SIG-M5 treated with dmso at 0.1 percent for 504 hours (cell line): ENCODE measurements at regions not wholly inside any gene's neighbourhood (a gene's known extent, or its start where the extent isn't known, plus 50 kb on each side); places are given as distances from the start of the nearest gene placed in this dataset.

Experiments
- DNase-seq: peaks from one replicate; lab custom pipeline; 2025; ENCODE audit not compliant: unreplicated experiment; lab: John Stamatoyannopoulos, UW

DNA sequence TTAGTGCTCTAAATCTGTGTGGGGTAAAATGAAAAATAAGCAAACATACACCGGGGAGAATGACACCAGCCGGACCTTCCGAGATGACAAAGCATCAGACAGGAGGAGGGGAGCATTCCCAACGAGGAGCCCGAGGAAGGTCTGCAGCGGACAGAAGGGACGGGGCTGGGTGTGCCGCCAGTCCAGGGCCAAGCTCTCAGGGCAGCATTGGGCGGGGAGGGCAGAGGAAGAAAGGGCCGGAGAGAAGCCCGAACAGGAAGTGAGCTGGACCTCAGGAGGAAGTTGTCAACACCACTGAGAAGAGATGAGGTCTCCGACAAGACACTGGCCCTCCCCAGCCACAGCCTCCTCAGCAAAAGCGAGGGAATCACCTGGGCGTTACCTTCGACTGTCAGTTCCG is 182.6 kb upstream of the RNF32 start:
- DNase-seq: no peak

DNA sequence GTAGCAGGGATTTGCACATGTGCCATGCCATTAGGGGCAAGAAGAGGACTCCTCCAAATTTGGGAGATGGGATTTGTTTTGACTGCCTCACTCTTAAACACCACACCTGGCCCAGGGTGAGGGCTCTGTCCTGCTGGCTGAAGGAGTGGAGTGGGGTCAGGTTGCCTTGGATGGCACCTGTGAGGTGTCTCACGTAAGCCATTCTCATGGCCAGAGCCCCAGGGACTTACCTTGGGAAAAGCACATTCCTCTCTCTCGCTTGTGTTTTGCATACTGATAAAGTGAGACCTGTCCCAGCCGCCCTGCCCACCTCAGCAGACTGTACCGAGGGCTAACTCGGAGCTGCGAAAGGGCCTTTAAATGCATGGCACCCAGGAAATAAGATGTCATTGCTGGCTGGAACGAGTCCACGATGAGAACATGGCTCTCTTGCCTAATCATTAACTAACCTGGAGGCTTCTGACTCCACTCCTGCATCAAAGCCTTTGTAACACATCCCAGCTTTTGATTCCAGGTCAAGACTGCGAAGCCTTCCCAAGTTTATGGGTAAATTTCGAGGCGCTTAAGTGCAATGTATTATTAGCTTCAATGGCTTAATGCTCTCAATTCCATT is 184.0 kb upstream of the RNF32 start:
- DNase-seq: no peak

DNA sequence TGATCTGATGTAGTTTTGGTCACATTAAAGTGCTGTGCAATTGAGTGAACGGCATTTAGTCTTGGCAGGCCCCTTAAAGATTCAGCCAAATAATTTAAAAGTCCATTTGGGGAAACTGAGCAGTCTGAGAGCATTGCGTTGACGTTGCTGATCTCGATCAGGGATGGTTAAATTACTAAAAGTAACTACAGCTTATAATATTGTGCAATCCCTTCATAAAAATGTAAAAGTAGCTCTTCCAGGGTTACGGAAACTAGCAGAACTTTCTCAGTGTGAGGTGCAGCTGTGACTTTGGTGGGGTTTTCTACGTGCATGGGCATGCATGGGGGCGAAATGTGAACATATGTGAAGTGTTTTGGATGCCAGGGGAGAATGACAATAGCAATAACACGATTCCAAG is 184.5 kb upstream of the RNF32 start:
- no peak for DNase-seq

DNA sequence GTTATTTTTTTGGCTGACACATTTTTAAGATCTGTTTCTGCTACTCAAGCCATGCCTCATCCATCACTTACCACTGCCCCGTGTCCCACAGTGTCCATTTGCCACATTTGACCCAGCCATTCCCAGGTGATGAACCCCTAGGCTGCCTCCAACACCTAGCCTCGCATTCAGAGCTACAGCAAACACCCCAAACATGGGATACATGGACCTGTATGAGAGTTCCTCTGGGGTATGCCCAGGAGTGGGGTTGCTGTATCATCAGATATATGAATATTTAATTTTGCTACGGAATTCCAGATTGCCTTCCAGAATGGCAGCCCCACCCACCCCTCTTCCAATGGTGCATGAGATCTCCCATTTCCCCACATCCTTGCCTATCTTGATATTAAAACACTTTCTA is 190.1 kb upstream of the RNF32 start:
- no peak for DNase-seq

DNA sequence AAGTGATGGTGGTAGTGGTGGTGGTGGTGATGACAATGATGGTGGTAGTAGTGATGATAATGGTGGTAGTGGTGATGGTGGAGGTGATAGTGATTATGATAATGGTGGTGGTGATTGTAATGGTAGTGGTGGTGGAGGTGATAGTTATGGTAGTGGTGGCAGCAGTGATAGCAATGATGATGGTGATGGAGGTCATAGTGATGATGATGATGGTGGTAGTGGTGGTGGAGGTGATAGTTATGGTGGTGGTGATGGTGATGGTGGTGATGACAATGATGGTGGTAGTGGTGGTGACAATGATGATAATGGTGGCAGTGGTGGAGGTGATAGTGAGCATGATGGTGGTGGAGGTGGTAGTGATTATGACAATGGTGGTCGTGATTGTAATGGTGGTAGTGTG is 191.7 kb upstream of the RNF32 start:
- DNase-seq: no peak

DNA sequence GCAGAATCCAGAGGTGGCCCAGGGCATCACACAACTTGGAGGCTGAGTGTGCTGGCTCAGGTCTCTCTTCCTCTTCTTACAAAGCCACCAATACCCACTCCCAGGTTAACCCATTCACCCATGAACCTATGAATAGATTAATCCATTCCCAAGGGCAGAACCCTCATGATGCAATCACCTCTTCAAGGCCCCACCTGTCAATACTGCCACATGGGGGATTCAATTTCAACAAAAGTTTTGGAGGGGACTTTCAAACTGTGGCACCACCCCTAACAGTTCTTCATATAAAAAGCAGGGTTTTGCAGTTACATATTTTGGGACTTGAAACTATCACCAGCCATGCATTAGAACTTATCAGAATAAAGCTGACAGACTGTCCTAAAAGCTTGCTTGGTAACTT is 193.6 kb upstream of the RNF32 start:
- DNase-seq: no peak

DNA sequence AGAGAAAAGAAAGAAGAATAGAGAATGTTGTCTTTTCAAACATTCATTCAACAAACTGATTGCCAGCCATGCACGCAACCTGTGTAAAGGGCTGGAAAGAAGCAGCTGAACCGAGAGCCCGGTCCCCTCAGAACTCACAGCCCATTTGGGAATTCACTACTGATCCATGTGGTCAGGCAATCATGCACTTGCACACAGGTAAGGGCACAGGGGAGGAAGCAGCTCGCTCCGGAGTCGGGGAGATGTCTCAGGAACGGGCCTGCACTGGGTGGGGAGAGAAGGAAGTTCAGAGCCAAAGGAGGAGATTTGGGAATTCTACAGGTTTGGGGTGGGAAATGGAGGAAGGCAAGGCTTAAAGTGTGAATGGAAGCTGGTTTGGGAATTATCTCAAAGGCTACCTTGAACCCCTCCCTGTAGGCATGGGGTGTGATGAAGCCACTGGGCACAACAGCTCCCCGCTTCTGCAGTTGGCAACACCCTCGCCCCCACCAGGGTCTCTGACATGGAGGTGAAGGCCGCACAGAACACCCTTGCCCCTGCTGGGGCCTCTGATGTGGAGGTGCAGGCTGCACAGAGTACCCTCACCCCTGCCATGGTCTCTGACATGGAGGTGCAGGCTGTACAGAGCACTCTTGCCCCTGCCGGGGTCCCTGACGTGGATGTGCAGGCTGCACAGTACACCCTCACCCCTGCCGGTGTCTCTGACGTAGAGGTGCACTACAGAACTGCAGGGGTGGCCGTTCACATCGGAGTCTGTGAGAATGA is 194.4 kb upstream of the RNF32 start:
- no peak for DNase-seq

DNA sequence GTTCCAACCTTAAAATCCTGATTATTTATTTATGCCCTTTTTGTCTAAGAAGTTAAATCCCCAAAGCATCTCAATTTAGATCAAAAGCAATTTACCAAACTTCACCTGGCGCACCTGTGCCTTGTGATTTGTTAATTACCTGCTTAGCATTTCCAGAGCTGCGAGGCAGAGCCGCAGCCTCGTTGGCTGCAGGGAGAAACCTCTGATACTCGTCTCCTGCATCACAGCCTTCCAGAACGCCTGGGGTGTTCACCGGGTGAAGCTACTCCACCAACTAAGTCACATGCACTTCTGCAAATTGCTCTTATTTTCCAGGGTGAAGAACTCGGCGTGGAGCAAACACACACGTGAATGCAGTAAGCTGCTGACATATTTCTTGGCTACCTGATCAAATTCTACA is 198.1 kb upstream of the RNF32 start:
- no peak for DNase-seq

DNA sequence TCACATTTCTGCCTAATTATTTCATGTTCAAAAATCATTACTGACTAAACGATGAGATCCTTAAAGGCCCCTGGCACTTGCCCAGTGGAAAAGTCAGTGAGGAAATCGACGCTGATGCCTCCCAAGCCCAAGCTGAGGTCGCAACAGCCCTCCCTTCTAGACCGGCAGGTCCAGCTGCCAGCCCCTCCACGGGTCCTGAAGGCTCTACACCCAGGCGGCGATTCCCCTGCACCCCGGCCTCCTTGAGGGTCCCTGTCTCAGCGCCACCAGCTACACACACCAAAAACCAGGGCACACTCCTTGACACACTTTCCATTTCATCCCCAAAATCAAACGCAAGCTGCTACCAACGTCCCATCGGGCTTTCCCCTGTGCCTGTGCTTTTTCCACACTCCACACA is 200.1 kb upstream of the RNF32 start:
- no peak for DNase-seq

DNA sequence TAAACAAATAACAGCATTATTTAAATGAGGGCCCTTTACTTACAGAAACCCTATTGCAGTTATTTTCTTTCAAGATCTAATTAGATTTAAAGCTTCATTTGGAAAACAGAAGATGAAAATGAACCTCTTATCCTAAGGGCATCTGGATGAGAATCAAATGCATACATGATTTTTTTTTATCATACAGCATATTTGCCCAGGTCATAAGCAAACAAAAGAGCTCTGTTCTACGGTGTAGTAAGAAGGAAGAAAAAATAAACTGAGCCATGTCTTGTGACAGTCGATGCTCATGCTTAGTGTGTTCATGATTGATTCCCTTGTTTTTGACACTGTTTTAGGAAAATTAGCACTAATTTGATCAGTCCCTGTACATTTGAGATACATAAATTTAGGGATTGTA is 202.6 kb upstream of the RNF32 start:
- no peak for DNase-seq

DNA sequence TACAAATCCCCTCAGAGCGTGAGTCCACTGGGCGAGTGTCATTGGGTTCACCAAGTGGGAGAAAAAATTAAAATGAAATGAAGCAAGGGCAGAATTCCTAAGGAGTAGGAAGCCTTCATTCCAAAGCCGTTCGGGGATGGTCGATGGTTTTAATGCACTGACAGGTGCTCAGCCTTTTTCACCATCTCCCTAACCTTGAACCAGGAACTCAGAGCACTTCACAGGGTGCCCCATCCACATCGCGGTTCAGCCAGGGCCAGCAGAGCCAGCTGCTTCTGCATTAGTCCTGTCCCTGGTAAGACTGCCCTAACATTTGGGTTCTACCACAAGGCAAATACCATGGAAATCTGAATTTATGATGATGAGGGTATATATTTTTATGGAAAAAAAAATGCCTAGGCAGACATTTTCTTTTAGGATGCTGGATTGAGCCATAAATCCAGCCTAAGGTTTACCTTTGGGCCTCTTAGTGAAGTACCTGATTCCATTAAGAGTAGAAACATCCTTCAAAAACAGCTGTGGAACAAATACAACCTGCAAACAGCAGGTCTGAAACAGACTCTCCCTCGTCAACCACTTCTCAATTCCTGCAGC is 203.5 kb upstream of the RNF32 start:
- no peak for DNase-seq

DNA sequence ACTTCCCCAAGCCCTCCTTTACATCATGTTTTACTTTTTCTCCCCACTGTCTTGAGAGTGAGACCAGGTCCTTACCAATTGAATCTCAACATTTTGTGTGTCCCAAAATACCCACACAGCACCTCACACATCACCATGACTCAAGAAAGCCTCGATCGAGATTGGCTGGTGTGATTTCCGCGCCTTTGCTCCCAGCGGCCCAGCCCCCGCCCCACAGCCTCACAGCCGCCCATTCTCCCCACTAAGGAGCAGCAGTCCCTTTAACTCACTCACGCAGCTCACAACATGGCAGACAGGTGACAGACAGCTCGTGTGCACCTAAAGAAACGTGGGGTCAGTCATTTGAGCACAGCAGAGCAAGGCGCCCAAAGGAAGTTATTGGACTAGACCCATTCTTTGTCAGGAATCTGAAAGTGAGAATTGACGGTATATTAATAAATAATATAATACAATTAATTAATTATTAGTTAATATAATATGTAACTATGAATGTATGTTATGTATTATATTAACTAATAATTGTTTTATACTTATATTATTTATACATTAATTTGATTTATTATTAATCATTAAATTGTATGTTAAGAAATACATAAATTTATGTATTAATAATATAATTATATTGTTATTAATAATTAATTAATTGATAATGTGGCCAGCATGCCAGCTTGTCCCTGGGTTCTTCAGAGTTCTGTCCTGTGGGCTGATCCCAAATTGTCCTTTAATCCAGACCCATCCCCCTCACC is 204.9 kb upstream of the RNF32 start:
- no peak for DNase-seq

DNA sequence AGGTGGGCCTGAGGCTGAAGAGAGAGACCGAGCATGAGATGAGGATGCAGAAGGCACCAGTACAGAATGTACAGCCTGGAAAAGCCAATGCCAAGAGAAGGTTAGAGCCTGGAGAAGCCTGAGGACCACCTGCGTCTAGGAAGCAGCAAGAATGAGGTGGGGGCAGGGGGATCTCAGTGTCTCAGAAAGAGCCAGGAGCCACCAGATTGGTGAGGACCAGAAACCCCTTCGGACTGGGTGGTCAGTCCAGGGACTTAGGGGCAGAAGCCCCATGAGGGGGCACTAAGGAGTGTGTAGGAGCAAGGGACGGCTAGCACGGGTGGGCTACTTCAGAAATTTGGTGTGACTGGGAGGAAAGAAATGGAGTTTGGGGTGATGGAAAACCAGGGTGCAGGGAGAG is 205.9 kb upstream of the RNF32 start:
- DNase-seq: no peak

DNA sequence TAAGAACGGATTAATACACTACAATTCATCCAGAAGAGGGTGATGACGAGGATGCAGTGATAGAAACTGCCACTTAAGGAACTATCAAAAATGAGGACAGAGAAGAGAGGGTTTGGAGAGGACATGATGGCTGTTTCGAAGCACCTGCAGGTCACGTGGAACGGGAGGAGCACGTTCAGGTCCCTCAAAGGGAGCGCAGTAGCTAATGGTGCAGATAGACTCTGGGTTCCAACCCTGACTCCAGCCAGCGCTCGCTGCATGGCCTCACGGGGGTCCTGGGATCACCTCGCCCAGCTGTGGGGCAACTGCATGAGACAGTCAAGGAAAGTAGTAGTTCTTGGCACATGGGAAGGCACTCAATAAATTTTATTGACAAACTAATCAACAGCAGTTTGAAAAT is 208.6 kb upstream of the RNF32 start:
- no peak for DNase-seq

DNA sequence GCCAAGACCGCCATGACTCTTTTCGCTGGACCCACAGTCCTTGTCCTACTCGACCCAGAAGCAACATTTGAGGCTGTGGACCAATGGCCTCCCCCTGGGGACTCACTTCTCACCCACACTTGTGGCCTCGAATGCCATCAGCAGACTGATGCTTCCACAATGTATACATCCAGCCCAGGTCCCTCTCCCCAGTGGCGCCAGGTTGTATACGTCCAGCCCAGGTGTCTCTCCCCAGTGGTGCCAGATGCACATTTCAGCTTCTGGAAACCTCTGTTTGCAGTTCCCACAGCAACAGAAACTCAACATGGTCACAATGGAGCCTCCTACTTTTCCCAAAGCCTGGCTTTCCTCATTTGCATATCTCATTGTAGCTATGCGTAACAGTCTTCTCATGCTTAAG is 210.5 kb upstream of the RNF32 start:
- no peak for DNase-seq

DNA sequence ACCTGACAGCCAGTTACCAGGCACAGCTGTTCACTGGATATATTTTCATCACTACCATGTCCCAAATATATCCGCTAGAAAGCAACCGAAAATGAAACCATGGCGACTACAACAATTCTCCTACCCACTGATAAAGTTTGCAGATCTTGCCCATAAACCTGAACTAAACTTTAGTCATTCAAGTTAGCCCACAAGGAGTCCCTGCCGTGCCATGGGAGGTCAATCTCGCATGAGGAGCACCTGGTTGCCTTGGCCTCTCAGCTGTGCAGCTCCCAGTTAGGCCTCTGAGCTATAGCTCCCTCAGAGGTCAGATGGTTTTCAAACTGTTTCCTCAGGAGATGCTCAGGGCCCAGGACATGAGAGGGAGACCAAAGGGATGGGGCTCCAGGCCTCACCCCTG is 211.1 kb upstream of the RNF32 start:
- DNase-seq: no peak

DNA sequence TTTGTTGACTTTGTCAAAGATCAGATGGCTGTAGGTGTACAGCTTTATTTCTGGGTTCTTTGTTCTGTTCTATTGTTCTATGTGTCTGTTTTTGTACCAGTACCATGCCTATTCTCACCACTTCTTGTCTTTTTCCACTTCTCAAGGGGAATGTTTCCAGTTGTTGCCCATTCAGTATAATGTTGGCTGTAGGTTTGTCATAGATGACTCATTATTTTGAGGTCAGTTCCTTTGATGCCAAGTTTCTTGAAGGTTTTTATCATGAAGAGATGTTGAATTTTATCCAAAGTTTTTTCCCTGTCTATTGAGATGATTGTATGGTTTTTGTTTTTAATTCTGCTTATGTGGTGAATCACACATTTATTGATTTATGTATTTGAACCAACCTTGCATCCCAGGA is 216.7 kb upstream of the RNF32 start:
- DNase-seq: no peak

DNA sequence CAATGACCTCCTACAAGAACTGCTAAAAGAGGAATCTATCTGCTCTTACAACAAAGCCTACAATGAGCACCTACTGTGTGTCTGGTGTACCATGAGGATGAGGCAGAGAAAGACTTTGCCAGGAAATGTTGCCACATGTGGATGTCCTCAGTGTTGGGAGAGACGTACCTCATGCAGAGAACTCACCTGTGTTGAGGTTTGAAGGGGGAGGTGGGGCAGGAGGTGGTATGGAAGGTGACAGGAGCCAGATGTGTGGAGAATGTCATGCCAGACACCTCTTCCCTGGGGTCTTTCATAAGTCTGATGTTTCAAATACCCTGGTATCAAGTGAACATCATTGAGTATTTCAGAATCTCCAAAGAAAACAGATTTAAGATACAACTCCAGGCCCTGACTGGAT is 220.1 kb upstream of the RNF32 start:
- no peak for DNase-seq

DNA sequence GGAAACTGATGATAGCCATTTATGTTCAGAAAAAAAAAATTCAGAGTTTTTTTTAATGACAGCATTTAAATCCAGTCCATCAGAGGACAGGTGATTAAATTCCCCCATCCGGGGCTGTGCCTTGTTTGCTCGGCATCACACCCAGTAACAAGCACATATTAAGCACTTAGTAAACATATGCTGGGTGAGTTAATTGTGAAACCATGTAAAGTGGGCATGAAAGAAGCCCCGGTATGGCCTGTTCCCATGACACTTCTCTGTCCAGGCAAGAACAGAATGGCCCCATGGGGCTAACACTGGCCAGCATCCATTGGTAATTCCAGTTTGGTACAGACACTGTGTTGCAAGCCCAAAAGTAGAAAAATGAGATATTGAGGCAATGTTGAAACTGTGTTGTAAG is 220.8 kb upstream of the RNF32 start:
- DNase-seq: no peak

DNA sequence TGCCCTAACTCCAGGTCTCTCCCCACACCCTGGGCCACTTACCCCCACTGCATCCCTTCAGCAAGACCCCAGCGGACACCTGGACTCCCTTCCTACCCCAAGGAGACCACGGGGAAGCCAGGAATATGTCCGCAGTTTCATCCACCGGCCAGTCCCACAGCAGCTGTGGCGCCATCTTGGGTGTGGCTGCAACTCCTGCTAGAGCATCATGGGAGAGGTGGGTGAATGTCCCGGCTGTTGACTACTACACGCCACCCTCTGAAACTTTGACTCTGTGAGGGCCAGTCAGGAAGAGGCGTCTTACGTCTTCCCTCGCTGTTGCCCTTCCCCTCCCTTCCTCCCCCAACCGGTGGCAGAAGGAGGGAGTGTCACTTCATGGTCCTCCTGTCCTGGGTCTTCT is 238.3 kb upstream of the RNF32 start:
- no peak for DNase-seq

DNA sequence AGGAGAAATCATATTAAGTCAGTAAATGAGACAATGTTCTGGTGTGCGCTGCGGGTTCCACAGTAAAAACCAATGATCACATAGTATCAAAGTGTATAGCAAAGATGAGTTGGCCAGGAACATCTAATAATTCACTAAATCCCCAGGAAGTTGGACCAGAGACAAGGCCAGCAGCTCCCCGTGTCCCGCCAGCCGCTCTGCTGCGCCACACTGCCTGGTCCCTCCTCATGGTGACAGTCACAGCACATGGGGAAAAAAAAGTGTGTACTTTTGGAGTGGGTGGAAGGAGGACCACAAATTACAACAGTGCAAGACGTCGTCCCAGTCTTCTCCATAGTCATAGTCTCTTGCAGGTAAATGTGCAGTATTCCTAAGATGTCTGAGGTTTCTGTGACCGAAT is 239.0 kb upstream of the RNF32 start:
- no peak for DNase-seq

DNA sequence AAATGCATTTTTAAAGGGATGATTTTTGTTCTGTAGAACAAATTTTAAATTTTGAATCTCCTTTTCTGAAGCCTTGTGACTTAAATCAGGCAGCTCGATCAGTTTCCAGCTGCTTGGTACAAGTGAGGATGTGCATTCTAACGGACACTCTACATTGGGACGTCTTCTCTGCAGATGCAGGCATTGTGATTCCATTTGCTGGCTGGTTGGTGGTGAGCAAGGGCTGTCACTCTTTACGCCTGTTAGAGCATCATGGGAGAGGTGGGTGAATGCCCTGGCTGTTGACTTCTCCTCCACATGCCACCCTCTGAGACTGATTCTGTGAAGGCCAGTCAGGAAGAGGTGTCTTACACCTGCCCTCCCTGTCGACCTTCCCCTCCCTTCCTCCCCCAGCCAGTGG is 240.5 kb upstream of the RNF32 start:
- DNase-seq: no peak
